NCI-H2227 (cell line): ENCODE measurements at regions not wholly inside any gene's neighbourhood (a gene's known extent, or its start where the extent isn't known, plus 50 kb on each side); places are given as distances from the start of the nearest gene placed in this dataset.
"Not testable (repeated sequence)": the region's sequence is repeated elsewhere in the genome, so short reads cannot be mapped to it uniquely, and the experiment has no call there.

Source experiments
- DNase-seq: peaks from one replicate; lab custom pipeline; 2025; ENCODE audit not compliant: unreplicated experiment; lab: John Stamatoyannopoulos, UW

DNA sequence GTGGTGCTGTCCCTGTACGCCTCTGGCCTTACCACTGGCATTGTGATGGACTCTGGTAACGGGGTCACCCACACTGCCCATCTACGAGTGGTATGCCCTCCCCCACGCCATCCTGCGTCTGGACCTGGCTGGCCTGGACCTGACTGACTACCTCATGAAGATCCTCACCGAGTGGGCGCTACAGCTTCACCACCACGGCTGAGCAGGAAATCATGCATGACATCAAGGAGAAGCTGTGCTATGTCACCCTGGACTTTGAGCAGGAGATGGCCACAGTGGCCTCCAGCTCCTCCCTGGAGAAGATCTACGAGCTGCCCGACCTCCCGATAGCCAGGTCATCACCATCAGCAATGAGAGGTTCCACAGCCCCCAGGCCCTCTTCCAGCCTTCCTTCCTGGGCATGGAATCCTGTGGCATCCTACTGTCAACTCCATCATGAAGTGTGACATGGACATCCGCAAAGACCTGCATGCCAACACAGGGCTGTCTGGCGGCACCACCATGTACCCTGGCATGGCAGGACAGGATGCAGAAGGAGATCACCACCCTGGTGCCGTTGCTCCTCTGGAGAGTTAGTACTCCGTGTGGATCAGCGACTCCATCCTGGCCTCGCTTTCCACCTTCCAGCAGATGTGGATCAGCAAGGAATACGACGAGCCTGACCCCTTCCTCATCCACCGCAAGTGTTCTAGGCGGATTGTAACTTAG lies 434.2 kb upstream of the RGMB start:
- no peak for DNase-seq

GRCh38 chr5:98341038-98342032 lies 432.1 kb upstream of the RGMB start:
- DNase-seq: no peak

- DNase-seq: not testable (repeated sequence)
Measured at GRCh38 chr5:98342958-98343660, 430.4 kb upstream of the RGMB start.

DNA sequence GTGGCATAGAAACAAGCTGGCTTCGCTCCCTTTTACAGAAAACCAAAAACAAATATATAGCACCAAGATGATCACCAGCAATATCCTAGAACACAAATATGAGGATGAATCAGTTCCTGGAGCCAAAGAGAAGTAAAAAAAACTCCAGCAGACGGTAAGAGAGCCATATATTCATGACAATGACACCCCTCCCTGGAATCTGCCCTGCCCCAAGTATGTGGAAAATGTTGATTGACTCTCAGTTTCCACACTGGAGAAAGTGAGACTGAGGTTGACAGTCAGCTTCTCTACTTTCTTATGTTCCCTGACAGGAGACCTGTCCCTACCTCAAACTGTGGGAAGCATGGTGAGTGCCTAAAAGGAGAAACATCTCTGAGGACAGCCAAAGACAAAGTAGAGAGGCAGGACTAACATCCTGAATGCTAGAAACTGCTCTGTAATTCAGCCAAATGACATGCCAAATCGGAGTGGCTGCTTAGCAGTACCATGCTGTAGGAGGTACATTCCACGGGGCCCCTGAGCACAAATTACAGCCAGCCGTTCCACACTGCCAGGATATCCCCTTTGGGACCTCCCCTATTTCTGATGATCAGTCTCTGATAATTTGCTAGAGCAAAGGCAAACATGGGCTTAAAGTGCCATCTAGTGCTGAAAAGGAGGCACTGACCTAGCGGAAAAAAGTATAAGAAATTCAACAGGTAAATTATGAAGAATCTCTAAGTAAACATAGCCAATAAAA lies 424.0 kb upstream of the RGMB start:
- no peak for DNase-seq

DNA sequence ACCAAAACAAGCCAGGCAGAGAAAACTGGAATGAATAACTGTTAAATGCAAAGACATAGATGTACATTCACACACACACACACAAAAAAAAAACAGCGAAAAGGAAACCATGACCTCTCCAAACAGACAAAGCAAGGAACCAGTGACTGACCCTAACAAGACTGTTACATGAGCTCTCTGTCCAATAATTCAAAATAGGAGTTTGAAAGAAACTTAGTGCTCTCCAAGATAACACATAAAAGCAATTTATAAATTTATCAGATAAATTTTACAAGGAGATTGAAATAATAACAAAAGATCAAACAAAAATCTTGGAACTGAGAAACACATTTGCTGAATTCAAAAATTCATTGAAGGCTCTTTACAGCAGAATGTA lies 423.5 kb upstream of the RGMB start:
- no peak for DNase-seq

DNA sequence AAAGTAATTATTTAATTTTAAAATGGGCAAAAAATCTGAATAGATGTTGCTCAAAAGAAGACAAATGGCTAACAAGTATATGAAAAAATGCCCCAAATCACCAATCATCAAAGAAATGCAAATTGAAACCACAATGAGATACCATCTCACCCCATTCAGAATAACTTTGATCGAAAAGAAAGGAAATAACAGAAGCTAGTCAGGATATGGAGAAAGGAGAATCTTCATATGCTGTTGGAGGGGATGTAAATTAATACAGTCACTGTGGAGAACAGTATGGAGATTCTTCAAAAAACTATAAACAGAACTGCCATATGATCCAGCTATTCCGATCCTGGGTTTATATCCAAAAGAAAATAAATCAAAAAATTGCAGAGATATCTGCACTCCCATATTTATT lies 418.5 kb upstream of the RGMB start:
- DNase-seq: no peak

DNA sequence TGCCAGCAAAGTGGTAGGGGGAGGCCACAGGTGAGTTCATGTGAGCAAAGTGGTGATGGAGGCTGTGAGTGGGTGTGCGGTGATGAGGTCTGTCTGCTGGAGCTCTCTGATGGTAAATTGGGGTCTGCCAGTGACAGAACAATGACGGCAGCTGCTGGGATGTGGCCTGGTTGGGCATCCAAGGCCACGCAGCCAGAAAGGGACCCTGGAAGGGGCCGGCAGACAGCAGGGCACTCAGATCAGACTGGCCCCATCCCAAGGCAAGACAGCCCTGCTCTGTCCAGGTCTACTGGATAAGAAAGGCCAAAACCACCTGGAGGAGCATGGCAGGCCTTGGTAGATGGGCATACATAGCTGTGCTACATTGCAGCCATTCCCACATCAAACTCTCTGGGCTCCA lies 412.9 kb upstream of the RGMB start:
- no peak for DNase-seq

DNA sequence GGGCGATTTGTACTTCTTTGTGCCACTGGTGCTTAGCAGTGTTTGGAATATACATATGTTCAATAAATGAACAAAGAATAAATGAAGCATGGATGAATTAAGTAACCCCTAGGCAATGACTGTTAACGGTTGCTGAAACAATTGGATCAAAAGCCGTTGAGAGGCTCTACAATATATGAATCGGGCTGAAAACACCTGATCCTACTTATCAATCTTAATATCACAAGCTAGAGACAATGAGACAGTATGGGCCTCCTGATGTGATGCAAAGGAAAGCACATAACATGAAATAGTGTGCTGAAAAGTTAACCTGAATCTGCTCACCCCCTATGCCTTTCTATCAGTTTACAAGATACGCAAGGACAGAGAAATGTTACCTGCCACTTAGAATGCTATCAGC lies 410.3 kb upstream of the RGMB start:
- no peak for DNase-seq

GRCh38 chr5:98364549-98364948 lies 408.9 kb upstream of the RGMB start:
- DNase-seq: no peak

GRCh38 chr5:98365126-98365525 lies 408.3 kb upstream of the RGMB start:
- DNase-seq: no peak

DNA sequence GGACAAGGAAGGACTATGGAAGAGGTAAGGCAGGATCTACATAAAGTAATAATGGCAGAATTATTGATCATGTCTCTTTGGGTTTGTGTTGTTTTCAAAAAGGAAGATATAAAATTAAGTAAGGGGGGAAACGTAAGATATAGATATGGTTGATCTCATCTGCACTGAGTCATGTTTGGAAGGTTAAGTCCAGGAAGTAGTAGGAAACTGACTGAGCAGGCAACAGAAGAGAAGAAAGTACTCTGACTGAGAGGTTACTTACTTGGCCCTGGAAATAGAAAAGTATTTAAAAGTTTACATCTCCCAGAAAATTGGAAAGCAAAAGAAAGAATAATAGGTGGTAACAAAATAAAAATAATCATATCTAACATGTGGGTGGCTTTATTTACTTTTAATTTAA lies 405.3 kb upstream of the RGMB start:
- no peak for DNase-seq

GRCh38 chr5:98372351-98372750 lies 401.1 kb upstream of the RGMB start:
- DNase-seq: no peak

- no peak for DNase-seq
Measured at GRCh38 chr5:98391921-98392625, 381.4 kb upstream of the RGMB start.

DNA sequence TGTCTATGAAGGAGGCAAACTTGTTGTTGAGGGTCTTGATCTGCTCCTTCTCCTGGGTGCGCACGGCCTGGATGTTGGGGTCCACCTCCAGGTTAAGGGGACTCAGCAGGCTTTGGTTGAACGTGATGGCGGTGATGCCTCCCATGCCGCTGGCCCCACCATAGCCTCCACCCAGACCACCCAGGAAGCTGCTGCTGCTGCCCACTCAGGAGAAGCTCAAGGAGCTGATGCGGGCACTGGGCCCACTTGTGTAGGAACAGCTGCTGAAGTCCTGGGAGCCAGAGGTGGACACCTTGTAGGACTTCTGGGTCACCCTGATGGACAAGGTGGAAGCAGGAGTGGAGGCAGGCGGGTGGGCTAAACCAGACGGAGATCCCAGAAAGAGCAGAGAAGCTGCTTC lies 380.3 kb upstream of the RGMB start:
- not testable (repeated sequence) for DNase-seq

- no peak for DNase-seq
Measured at GRCh38 chr5:98397081-98397480, 376.4 kb upstream of the RGMB start.

GRCh38 chr5:98398465-98398864 lies 375.0 kb upstream of the RGMB start:
- DNase-seq: no peak

GRCh38 chr5:98401656-98402055 lies 371.8 kb upstream of the RGMB start:
- DNase-seq: no peak

DNA sequence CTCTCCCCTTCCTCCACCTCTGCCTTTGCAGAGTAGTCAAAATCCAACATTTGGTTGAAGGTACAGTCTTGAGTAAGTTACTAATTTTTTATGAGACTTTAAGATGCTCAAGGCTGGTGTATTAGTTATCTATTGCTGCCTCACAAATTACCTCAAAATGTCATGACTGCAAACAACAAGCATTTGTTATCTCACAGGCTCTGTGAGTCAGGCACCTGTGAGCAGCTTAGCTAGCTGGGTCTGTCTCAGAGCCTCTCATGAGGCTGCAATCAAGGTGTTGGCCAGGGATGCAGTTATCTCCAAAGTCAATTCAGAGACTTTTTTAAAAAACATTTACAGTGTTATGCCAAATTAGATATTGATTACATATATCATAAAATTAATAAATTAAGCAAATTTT lies 371.3 kb upstream of the RGMB start:
- DNase-seq: no peak

- no peak for DNase-seq
Measured at GRCh38 chr5:98403131-98403530, 370.3 kb upstream of the RGMB start.

DNA sequence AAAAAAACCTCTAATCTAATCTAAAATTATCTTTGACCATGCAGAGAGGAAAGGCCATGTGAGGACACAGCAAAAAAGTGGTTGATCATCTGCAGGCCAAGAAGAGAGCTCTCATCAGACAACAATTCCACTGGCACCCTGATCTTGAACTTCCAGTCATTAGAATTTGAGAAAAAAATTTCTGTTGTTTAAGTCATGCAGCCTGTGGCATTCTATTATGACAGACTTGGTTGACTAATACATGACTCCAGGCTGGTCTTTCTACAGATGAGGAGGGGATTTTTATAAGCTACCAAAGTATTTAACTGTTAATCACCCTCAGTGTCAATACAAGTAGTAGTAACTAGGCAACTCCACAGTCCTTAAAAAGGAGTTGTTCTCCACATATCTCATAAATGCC lies 358.5 kb upstream of the RGMB start:
- DNase-seq: no peak
